HepG2 (cell line): ENCODE measurements at regions not wholly inside any gene's neighbourhood (a gene's known extent, or its start where the extent isn't known, plus 50 kb on each side); places are given as distances from the start of the nearest gene placed in this dataset.

Experiments used
- ATAC-seq: fragments of 200-7000 bp; cut with Tn5 transposase; 3 replicates; pipeline ENCODE4 v1.9.1; 2020; ENCODE audit warnings: mild to moderate bottlenecking, moderate library complexity
- BruUV-seq: library from RNA; stranded (reverse); fragments of 400-500 nt; replicated peaks from 2 replicates; lab custom pipeline; 2021; lab: Mats Ljungman, UMichigan
- CTCF ChIA-PET: fragments of 300-600 bp; formaldehyde crosslinking; extraction: SDS; loops from one replicate; lab custom pipeline; 2021; ENCODE audit warnings: low total read pairs, inconsistent platforms, low intra/inter-chr PET ratio; lab: Yijun Ruan, JAX
- POLR2A ChIA-PET: fragments of 350-600 bp; sonication (Branson Sonifier 250); formaldehyde crosslinking; loops from one replicate; lab custom pipeline; 2020; ENCODE audit warnings: antibody characterized with exemption, inconsistent platforms; lab: Yijun Ruan, JAX
- DNase-seq: peaks from one replicate; pipeline ENCODE4 v3.0.0-alpha.2; 2015; ENCODE audit warnings: low spot score
- FAIRE-seq: peaks from 3 replicates; lab custom pipeline; 2011; peaks lifted over from hg19 to GRCh38; lab: Jason Lieb, UNC
- H2AFZ ChIP-seq: one replicate; pipeline ENCODE4 v1.6.1; 2011; ENCODE audit warnings: low read length, inconsistent platforms
- H3K27ac ChIP-seq: fragments of 300-600 bp; 3 replicates; pipeline ENCODE4 v1.8.0; 2011; ENCODE audit warnings: mixed run types, mild to moderate bottlenecking, mixed read lengths, low read length, inconsistent platforms; ENCODE audit not compliant: insufficient read depth; ENCODE audit errors: extremely low read length
- H3K27me3 ChIP-seq, 2 experiments: fragments of 200-600 bp in 1 of 2; 2 replicates in 1 of 2; 3 replicates in 1 of 2; pipeline versions ENCODE4 v1.6.0 to v1.8.0; 2011; ENCODE audit warnings: low read length in 2 of 2, mild to moderate bottlenecking in 2 of 2, moderate library complexity in 2 of 2, inconsistent platforms in 1 of 2; ENCODE audit not compliant: insufficient read depth in 2 of 2, control insufficient read depth in 1 of 2
- H3K36me3 ChIP-seq, 2 experiments: fragments of 200-600 bp in 1 of 2; replicated peaks in 1 of 2; 2 replicates in 1 of 2; 3 replicates in 1 of 2; pipeline versions ENCODE4 v1.5.1 to v1.8.0; 2011; ENCODE audit warnings: low read length in 2 of 2, inconsistent platforms in 1 of 2; ENCODE audit not compliant: insufficient read depth in 2 of 2, control insufficient read depth in 1 of 2
- H3K4me1 ChIP-seq: 2 replicates; pipeline ENCODE4 v1.5.1; 2012; ENCODE audit warnings: low read length, inconsistent platforms; ENCODE audit not compliant: insufficient read depth
- H3K4me2 ChIP-seq: 2 replicates; pipeline ENCODE4 v1.6.0; 2011; ENCODE audit warnings: low read depth, low read length, inconsistent platforms
- H3K4me3 ChIP-seq, 3 experiments: fragments of 200-600 bp in 1 of 3; sonication (generic), shearing (Covaris generic) in 1 of 3; replicated peaks in 1 of 3; 2 replicates each; pipeline ENCODE4 v1.5.1; 2011 to 2016; ENCODE audit warnings: low read length in 3 of 3, inconsistent platforms in 2 of 3, low read depth in 2 of 3, mild to moderate bottlenecking in 2 of 3, control low read depth in 1 of 3, mixed read lengths in 1 of 3; ENCODE audit not compliant: insufficient read depth in 1 of 3
- H3K79me2 ChIP-seq: one replicate; pipeline ENCODE4 v1.6.1; 2011; ENCODE audit warnings: low read length, inconsistent platforms; ENCODE audit not compliant: insufficient read depth
- H3K9ac ChIP-seq: 2 replicates; pipeline ENCODE4 v1.6.0; 2011; ENCODE audit warnings: mild to moderate bottlenecking, low read depth, low read length, inconsistent platforms; ENCODE audit not compliant: insufficient read depth
- H3K9me3 ChIP-seq: 2 replicates; pipeline ENCODE4 v1.5.1; 2012; ENCODE audit warnings: mild to moderate bottlenecking, low read length
- H4K20me1 ChIP-seq: 2 replicates; pipeline ENCODE4 v1.6.0; 2011; ENCODE audit warnings: inconsistent platforms, mild to moderate bottlenecking, low read length, moderate library complexity; ENCODE audit not compliant: insufficient read depth
- HDAC2 ChIP-seq: sonication (generic); formaldehyde crosslinking; IDR thresholded peaks from 2 replicates; pipeline ENCODE4 v1.4.0; 2020; ENCODE audit warnings: missing genetic modification reagents
- MAF1 ChIP-seq: sonication (generic); formaldehyde crosslinking; IDR thresholded peaks from 2 replicates; pipeline ENCODE4 v1.5.0; 2020; ENCODE audit warnings: missing genetic modification reagents, borderline replicate concordance
- MAFF ChIP-seq: IDR thresholded peaks from 2 replicates; pipeline ENCODE4 v1.6.1; 2011; ENCODE audit warnings: low read depth, low read length, improper control_type of control experiment
- MAFK ChIP-seq, 2 experiments: IDR thresholded peaks in 1 of 2; conservative IDR thresholded peaks in 1 of 2; 2 replicates each; pipeline ENCODE4 v1.6.1; 2011; ENCODE audit warnings: improper control_type of control experiment in 2 of 2, low read length in 2 of 2
- NR0B2 ChIP-seq: sonication (generic); formaldehyde crosslinking; IDR thresholded peaks from 2 replicates; pipeline ENCODE4 v1.4.0; 2020; ENCODE audit warnings: mild to moderate bottlenecking, missing genetic modification reagents
- PRMT3 ChIP-seq: sonication (generic); formaldehyde crosslinking; IDR thresholded peaks from 2 replicates; pipeline ENCODE4 v1.8.1; 2022; ENCODE audit warnings: low read depth, mild to moderate bottlenecking, moderate library complexity, missing genetic modification reagents, borderline replicate concordance
- SIN3B ChIP-seq: fragments of 150-350 bp; IDR thresholded peaks from 2 replicates; pipeline ENCODE4 v1.6.1; 2014; ENCODE audit warnings: low read length
- ZNF576 ChIP-seq: sonication (generic); formaldehyde crosslinking; IDR thresholded peaks from 2 replicates; pipeline ENCODE4 v1.4.0; 2020; ENCODE audit warnings: mild to moderate bottlenecking, missing genetic modification reagents
- ZNF782 ChIP-seq: sonication (generic); formaldehyde crosslinking; IDR thresholded peaks from 2 replicates; pipeline ENCODE4 v1.4.0; 2020; ENCODE audit warnings: missing genetic modification reagents, mild to moderate bottlenecking, borderline replicate concordance
- in situ Hi-C: cut with HindIII; loops from 2 replicates; pipeline ENCODE4 v1.10.0; 2017; ENCODE audit warnings: low pct_unique_long_range_greater_than_20kb; ENCODE audit not compliant: extremely low pct_ligation_motif_present
- intact Hi-C: fragments of 100-400 bp; cut with micrococcal nuclease; formaldehyde crosslinking; loops from one replicate; pipeline ENCODE4 v1.10.0; 2022; ENCODE audit not compliant: unreplicated experiment
- TF ChIP-seq, protein P1 (sequence below): sonication (generic); formaldehyde crosslinking; IDR thresholded peaks from 2 replicates; pipeline ENCODE4 v1.4.0; 2020; ENCODE audit warnings: mild to moderate bottlenecking, missing genetic modification reagents
- TF ChIP-seq, protein P2 (sequence below): IDR thresholded peaks from 2 replicates; pipeline ENCODE4 v1.6.1; 2016; ENCODE audit warnings: low read depth

GRCh38 chr5:106097340-106097739, 1573.4 kb downstream of the EFNA5 start (continued):
- no peak for TF ChIP-seq NR0B2 (CRISPR knock-in tag)
- no peak for TF ChIP-seq ZNF782 (CRISPR knock-in tag)
- TF ChIP-seq SIN3B: no peak
- no peak for TF ChIP-seq PRMT3 (CRISPR knock-in tag)
- no peak for TF ChIP-seq HDAC2 (CRISPR knock-in tag)
- TF ChIP-seq MAF1: no peak

GRCh38 chr5:106094839-106095238, 1575.9 kb downstream of the EFNA5 start:
- H3K79me2 ChIP-seq: no peaks in the 10 kb centered on the region
- H4K20me1 ChIP-seq: no peaks in the 10 kb centered on the region
- no peaks in the 10 kb centered on the region for H3K4me1 ChIP-seq
- in situ Hi-C loops (no loop called here), intact Hi-C loops (no loop called here)
- H3K4me3 ChIP-seq: no peak overlapping the region
- no peak for DNase-seq
- H2AFZ ChIP-seq: no peak overlapping the region
- no peak overlapping the region for H3K4me2 ChIP-seq
- ChIA-PET CTCF (no interaction called here), POLR2A (no interaction called here)
- peak; percentile 59 to 76 for TF ChIP-seq MAFK (conservative IDR thresholded peaks at IDR 0.05 in 1 of 2, IDR thresholded peaks at IDR 0.05 in 1 of 2; ENCODE audit: low read length in 2 of 2)
- TF ChIP-seq, protein P1, sequence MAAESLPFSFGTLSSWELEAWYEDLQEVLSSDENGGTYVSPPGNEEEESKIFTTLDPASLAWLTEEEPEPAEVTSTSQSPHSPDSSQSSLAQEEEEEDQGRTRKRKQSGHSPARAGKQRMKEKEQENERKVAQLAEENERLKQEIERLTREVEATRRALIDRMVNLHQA (CRISPR knock-in tag): no peak
- no peak for TF ChIP-seq ZNF576
- TF ChIP-seq MAFF: peak; percentile 64
- TF ChIP-seq, protein P2, sequence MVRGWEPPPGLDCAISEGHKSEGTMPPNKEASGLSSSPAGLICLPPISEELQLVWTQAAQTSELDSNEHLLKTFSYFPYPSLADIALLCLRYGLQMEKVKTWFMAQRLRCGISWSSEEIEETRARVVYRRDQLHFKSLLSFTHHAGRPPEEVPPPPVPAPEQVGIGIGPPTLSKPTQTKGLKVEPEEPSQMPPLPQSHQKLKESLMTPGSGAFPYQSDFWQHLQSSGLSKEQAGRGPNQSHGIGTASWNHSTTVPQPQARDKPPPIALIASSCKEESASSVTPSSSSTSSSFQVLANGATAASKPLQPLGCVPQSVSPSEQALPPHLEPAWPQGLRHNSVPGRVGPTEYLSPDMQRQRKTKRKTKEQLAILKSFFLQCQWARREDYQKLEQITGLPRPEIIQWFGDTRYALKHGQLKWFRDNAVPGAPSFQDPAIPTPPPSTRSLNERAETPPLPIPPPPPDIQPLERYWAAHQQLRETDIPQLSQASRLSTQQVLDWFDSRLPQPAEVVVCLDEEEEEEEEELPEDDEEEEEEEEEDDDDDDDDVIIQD (CRISPR knock-in tag): no peak
- ATAC-seq: no peak
- no peak for FAIRE-seq
- no peaks in the 10 kb centered on the region for H3K27me3 ChIP-seq
- BruUV-seq: no TSS peak
- no peaks in the 10 kb centered on the region for H3K36me3 ChIP-seq
- no peak overlapping the region for H3K27ac ChIP-seq
- no peaks in the 10 kb centered on the region for H3K9me3 ChIP-seq
- H3K9ac ChIP-seq: no peak overlapping the region
